ENCODE measurements at regions not wholly inside any gene's neighbourhood (a gene's known extent, or its start where the extent isn't known, plus 50 kb on each side); places are given as distances from the start of the nearest gene placed in this dataset.
A peak's percentile ranks its signal among the peaks of the same experiment; 100 is the strongest.

GRCh38 chr7:142594078-142594477 is 155.2 kb upstream of the PRSS1 start:
- no peak for DNase-seq (ENCODE audit: low read depth)
- H3K4me3 ChIP-seq (ENCODE audit: low read depth, low read length), result no peak overlapping the region
- no peak for TF ChIP-seq CTCF (IDR thresholded peaks at IDR 0.05; ENCODE audit: insufficient read depth, low read depth, low read length, missing control alignments)

DNA sequence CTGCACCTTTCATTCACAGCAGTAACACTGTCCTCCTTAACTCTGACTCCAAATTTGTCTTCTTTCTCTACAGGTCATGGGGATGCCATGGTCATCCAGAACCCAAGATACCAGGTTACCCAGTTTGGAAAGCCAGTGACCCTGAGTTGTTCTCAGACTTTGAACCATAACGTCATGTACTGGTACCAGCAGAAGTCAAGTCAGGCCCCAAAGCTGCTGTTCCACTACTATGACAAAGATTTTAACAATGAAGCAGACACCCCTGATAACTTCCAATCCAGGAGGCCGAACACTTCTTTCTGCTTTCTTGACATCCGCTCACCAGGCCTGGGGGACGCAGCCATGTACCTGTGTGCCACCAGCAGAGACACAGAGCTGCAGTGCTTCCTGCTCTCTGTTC is 156.2 kb upstream of the PRSS1 start:
- H3K4me3 ChIP-seq (ENCODE audit: low read depth, low read length), result no peak overlapping the region
- no peak for TF ChIP-seq CTCF (IDR thresholded peaks at IDR 0.05; ENCODE audit: insufficient read depth, low read depth, low read length, missing control alignments)
- DNase-seq (ENCODE audit: low read depth), result no peak

DNA sequence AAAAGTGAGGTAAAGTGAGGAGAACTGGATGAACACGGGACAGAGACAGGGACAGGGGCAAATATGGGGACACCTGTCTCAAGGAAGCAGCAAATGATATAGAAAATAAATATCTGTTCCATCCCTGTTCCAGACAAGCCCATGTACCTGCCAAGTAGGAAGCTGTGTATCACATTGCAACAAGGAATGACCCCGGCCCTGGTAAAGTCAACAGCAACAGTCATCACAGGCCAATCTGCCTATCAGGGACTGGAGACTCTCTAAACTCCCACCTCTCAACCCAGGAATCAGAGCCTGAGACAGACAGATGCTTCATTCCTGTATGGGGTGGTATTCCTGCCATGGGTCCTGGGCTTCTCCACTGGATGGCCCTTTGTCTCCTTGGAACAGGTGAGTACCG is 156.6 kb upstream of the PRSS1 start:
- no peak for DNase-seq (ENCODE audit: low read depth)
- TF ChIP-seq CTCF (IDR thresholded peaks at IDR 0.05; ENCODE audit: insufficient read depth, low read depth, low read length, missing control alignments), result no peak
- H3K4me3 ChIP-seq (ENCODE audit: low read depth, low read length), result no peak overlapping the region

- DNase-seq (ENCODE audit: low read depth), result no peak
- H3K4me3 ChIP-seq (ENCODE audit: low read depth, low read length), result no peak overlapping the region
- no peak for TF ChIP-seq CTCF (IDR thresholded peaks at IDR 0.05; ENCODE audit: insufficient read depth, low read depth, low read length, missing control alignments)
These were observed 157.0 kb upstream of the PRSS1 start for GRCh38 chr7:142592231-142592630.

- no peak for DNase-seq (ENCODE audit: low read depth)
- H3K4me3 ChIP-seq (ENCODE audit: low read depth, low read length), result no peak overlapping the region
- TF ChIP-seq CTCF (IDR thresholded peaks at IDR 0.05; ENCODE audit: insufficient read depth, low read depth, low read length, missing control alignments), result no peak
These were observed 158.3 kb upstream of the PRSS1 start for GRCh38 chr7:142590830-142591457.

GRCh38 chr7:142590077-142590476 is 159.2 kb upstream of the PRSS1 start:
- no peak for TF ChIP-seq CTCF (IDR thresholded peaks at IDR 0.05; ENCODE audit: insufficient read depth, low read depth, low read length, missing control alignments)
- no peak for DNase-seq (ENCODE audit: low read depth)
- H3K4me3 ChIP-seq (ENCODE audit: low read depth, low read length), result no peak overlapping the region

DNA sequence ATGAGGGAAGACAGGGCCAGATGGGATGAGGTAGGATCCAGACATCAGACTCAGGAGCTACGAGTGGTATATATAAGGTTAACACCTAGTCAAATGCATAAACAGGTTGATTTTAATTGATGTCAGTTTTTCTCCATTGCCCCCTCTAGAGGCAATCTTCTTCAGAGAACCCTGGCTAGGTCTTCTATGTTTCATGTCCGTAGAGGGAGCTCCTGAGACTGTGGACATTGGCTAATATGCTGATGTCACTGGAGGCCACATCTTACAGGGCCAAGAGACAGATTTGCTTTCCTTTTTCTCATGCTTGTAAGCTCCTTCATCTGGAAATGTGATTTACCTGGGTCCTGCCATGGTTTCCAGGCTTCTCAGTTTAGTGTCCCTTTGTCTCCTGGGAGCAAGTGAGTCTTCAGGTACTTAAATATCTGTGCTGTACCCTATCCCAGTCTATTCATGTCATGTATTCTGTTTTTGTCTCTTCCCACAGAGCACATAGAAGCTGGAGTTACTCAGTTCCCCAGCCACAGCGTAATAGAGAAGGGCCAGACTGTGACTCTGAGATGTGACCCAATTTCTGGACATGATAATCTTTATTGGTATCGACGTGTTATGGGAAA is 161.6 kb upstream of the PRSS1 start:
- no peak overlapping the region for H3K4me3 ChIP-seq (ENCODE audit: low read depth, low read length)
- TF ChIP-seq CTCF (IDR thresholded peaks at IDR 0.05; ENCODE audit: insufficient read depth, low read depth, low read length, missing control alignments), result peak; percentile 58
- peak; percentile 65 for DNase-seq (ENCODE audit: low read depth)

Data from GM12865 (cell line).